GM12891 (cell line): ENCODE measurements at regions not wholly inside any gene's neighbourhood (a gene's known extent, or its start where the extent isn't known, plus 50 kb on each side); places are given as distances from the start of the nearest gene placed in this dataset.
"Not testable (repeated sequence)": the region's sequence is repeated elsewhere in the genome, so short reads cannot be mapped to it uniquely, and the experiment has no call there.

Source experiments
- DNase-seq: peaks from one replicate; pipeline ENCODE4 v3.0.0; 2011; ENCODE audit warnings: low spot score; ENCODE audit not compliant: insufficient read length
- FAIRE-seq: peaks from 2 replicates; lab custom pipeline; 2011; peaks lifted over from hg19 to GRCh38; lab: Jason Lieb, UNC
- SPI1 ChIP-seq: IDR thresholded peaks from 2 replicates; pipeline ENCODE4 v1.6.1; 2011; ENCODE audit warnings: low read depth, low read length, control low read depth

- not testable (repeated sequence) for DNase-seq, FAIRE-seq
These were observed 144.9 kb upstream of the POMZP3 start for GRCh38 chr7:76771980-76772379.

DNA sequence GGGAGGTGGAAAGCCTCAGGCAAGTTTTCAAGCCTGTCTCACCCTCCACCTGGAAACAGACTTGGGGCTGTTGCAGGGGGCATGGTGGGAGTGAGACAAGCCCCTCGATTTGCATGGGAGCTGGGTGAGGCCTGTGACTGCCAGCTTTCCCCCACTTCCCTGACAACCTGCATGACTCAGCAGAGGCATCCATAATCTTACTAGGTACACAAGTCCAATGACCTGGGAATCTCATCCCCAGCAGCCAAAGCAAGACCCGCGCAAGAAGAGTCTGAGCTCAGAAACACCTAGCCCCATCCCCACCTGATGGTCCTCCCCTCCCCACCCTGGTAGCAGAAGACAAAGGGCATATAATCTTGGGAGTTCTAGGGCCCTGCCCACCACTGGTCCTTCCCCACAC is 136.9 kb upstream of the POMZP3 start:
- not testable (repeated sequence) for DNase-seq, FAIRE-seq

DNA sequence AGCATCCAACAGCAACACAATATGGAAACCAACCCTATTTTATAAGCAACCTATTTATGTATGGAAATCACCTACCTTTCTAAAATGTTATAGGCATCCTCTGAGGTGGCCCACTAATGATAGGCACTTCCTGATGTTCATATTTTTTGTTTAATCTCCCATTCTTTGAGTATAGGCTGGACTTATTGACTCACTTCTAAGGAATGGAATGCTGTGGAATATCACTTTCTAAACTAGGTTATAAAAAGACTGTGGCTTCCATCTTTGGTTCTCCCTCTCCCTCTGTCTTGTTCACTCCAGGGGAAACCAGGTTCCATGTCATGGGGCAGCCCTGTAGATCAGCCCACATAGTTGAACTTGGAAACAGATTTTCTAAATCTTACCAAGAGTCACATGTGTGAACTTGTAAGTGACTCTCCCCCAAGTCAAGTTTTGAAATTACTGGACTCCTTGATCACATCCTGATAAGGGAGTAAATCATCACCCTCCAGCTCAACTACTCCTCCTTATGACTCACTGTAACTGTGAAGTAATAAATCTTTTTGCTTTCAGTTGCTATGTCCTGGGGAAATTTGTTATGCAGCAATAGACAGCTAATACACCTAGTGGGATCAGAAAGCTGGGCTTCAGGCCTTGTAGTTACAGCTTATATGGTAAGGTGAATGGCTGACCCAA is 133.6 kb upstream of the POMZP3 start:
- DNase-seq, FAIRE-seq: not testable (repeated sequence)

GRCh38 chr7:76739538-76739937 is 112.5 kb upstream of the POMZP3 start:
- not testable (repeated sequence) for FAIRE-seq

DNA sequence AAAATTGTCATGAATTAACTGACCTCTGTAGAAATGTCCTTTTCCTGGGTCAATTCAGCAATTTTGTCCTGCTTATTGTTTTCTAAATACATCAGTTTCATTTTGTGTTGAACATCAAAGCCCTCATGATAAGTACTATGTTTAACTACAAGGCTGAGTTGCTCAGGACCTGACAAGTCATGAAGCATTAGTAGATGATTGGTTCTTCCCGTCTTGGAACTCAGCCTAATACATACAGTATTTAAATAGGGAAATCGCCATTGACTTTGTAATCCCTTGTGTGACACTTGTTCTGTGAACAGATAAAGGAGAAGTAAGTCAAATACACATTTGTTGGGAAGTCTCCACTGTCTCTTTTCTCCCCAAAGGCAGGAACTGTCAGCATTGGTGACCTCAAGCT is 109.6 kb upstream of the POMZP3 start:
- peak; percentile 52 for FAIRE-seq
- DNase-seq: not testable (repeated sequence)

More at GRCh38 chr7:76739538-76739937, 112.5 kb upstream of the POMZP3 start:
- not testable (repeated sequence) for DNase-seq

DNA sequence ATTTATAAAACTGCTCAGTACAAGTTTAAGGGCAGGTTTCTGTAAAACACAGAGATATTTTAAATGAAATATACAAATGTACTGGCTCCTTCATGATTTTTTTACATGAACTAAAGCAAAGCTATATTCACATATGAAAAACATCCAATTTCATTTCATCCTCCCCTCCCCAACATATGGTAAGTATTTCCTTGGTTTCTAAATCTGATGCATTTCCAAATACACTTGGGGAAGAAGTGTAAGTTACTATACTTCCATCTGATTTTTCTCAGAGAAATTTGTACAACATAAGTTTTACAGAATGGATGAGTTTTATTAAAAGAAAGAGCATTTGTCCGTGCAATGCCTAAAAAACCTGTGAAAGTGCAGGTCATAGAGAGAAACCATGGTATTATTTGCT is 109.0 kb upstream of the POMZP3 start:
- DNase-seq, FAIRE-seq: not testable (repeated sequence)

- not testable (repeated sequence) for FAIRE-seq
These were observed 108.6 kb upstream of the POMZP3 start for GRCh38 chr7:76735668-76736067.

DNA sequence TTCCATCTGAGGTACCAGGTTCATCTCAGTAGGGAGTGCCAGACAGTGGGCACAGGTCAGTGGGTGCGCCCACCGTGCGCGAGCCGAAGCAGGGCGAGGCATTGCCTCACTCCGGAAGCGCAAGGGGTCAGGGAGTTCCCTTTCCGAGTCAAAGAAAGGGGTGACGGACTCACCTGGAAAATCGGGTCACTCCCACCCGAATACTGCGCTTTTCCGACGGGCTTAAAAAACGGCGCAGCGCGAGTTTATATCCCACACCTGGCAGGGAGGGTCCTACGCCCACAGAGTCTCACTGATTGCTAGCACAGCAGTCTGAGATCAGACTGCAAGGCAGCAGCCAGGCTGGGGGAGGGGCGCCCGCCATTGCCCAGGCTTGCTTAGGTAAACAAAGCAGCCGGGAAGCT is 101.5 kb upstream of the POMZP3 start:
- DNase-seq, FAIRE-seq: not testable (repeated sequence)

More at GRCh38 chr7:76735668-76736067, 108.6 kb upstream of the POMZP3 start:
- DNase-seq: not testable (repeated sequence)

DNA sequence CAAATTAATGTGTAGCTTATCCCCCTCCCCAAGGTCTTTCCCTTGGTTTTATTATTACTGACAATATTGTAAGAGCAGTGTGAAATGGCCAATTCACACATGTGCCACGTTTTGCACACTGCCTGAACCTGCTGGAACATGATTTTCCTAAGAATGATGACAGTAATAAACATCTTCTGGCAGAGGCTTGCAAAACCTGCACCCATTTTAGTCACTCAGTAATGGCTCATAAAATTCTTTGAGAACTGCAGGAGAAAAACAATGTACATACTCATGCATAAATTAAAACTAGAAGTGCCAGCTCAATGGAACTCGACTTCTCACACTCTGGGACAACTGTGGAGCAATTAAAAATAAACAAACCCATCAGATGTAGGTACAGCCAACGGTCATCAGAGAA is 96.8 kb upstream of the POMZP3 start:
- not testable (repeated sequence) for FAIRE-seq, DNase-seq

DNA sequence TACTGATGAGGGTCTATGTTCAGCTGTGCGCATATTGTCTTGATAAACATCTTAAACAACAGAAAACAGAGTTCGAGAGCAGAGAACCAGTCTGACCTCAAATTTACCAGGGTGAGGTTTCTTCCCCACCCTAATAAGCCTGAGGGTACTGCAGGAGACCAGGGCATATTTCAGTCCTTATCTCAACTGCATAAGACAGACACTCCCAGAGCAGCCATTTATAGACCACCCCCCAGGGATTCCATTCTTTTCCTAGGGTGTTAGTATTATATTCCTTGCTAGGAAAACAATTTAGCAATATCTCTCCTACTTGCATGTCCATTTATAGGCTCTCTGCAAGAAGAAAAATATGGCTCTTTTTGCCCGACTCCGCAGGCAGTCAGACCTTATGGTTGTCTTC is 89.5 kb upstream of the POMZP3 start:
- not testable (repeated sequence) for DNase-seq, FAIRE-seq

GRCh38 chr7:76712926-76713325 is 85.8 kb upstream of the POMZP3 start:
- not testable (repeated sequence) for FAIRE-seq, DNase-seq

GRCh38 chr7:76711648-76712047 is 84.6 kb upstream of the POMZP3 start:
- DNase-seq, FAIRE-seq: not testable (repeated sequence)

DNA sequence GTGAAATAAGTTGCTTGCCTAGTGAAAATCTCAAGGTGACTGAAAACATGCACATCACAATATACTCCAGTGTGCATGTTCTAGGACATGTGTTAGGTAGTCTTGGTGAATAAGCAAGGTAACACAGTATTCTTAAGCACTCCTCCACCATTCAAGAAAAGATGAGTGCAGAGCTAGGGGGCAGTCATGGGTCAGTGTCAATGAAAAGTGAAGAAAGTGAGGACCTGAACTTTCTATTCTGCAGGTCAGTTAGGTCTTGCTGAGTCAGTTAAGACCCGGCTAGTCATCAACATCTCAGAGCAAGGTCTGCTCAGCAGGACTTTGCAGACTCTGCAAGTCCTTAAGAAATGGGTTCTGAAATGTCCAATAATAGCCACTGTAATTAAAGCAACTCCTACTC is 82.6 kb upstream of the POMZP3 start:
- not testable (repeated sequence) for DNase-seq
- FAIRE-seq: peak; percentile 35

- 0 out of 2 replicates have a peak, but pooled peaks have one; percentile 8 for TF ChIP-seq SPI1
- FAIRE-seq, DNase-seq: not testable (repeated sequence)
These were observed 81.4 kb upstream of the POMZP3 start for GRCh38 chr7:76708446-76708845.

DNA sequence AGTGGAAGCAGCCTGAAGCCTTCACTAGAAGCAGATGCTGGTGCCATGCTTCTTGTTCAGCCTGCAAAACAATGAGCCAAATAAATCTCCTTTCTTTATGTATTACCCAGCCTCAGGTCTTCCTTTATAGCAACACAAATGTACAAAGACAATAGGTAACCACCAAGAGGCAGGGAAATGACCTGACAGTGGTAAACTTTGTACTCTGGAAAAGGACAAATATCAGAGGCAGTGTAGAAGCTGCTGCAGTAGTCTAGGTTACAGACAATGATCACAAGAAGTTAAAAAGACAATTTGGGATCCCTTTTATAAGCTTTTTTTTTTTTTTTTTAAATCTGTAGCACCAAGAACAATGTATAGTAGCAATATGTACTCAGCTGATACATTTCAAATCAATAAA is 76.7 kb upstream of the POMZP3 start:
- DNase-seq, FAIRE-seq: not testable (repeated sequence)

- not testable (repeated sequence) for DNase-seq, FAIRE-seq
These were observed 59.2 kb upstream of the POMZP3 start for GRCh38 chr7:76686277-76686676.

- not testable (repeated sequence) for DNase-seq, FAIRE-seq
These were observed 57.7 kb upstream of the POMZP3 start for GRCh38 chr7:76684737-76685136.

GRCh38 chr7:76683631-76684030 is 56.6 kb upstream of the POMZP3 start:
- DNase-seq: not testable (repeated sequence)
- peak; percentile 79 for FAIRE-seq

GRCh38 chr7:76681810-76682209 is 54.7 kb upstream of the POMZP3 start:
- DNase-seq, FAIRE-seq: not testable (repeated sequence)

DNA sequence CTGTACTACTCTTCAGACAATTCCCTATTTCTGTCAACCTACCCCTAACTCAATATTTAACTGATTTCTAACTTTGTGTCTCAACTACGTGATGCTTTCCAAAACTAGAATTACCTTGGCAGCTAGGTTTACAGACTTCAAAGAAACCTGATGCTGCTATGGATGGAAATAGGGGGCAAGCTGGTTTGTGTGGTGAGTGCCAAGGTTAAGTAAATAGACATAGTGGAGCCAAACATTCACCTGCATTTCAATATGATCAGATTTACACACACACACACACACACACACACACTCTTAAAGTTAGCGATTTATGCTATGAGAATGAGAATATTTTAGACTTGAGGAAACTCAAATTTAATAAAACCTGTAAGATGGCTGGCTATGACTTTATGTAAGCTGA is 52.1 kb upstream of the POMZP3 start:
- DNase-seq: not testable (repeated sequence)
- peak; percentile 86 for FAIRE-seq

DNA sequence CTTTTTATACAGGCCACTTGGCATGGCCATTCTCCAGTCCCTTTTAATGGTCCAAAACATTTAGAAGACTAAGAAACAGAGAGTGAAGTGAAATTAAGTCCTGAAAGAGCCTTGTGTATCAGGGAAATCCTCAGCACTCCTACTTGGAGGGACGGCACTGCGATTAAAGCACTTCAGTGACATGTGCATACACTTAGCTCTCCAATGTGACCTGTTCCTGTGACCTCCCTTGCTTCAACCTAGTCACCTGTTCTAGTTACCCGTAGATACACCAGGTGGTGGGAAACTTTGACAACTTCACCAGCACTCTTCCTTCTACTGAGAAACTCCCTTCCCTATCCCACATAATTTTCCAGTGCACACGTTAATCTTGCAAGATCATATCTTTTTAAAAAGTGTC is 51.4 kb upstream of the POMZP3 start:
- not testable (repeated sequence) for DNase-seq, FAIRE-seq
